MCF 10A (cell line): ENCODE measurements at regions not wholly inside any gene's neighbourhood (a gene's known extent, or its start where the extent isn't known, plus 50 kb on each side); places are given as distances from the start of the nearest gene placed in this dataset.

ENCODE experiments used
- BruUV-seq: library from RNA; stranded (reverse); fragments of 400-500 nt; replicated peaks from 2 replicates; lab custom pipeline; 2021; lab: Mats Ljungman, UMichigan
- CTCF ChIA-PET: fragments of 300-600 bp; sonication (Branson Sonifier 250); formaldehyde crosslinking; extraction: SDS; loops from one replicate; lab custom pipeline; 2021; ENCODE audit warnings: antibody characterized with exemption, inconsistent platforms; lab: Yijun Ruan, JAX
- POLR2A ChIA-PET: fragments of 300-600, 350-650 bp; sonication (Branson Sonifier 250); formaldehyde crosslinking; extraction: SDS; loops from one replicate; lab custom pipeline; 2020; ENCODE audit warnings: antibody characterized with exemption, inconsistent platforms; lab: Yijun Ruan, JAX
- DNase-seq: peaks from one replicate; pipeline ENCODE4 v3.0.0-alpha.2; 2018; ENCODE audit not compliant: unreplicated experiment
- H3K27ac Mint-ChIP-seq: one replicate; pipeline ENCODE4 v1.8.0; 2022; ENCODE audit warnings: mild to moderate bottlenecking, low read depth, mixed read lengths; ENCODE audit not compliant: unreplicated experiment
- H3K27me3 Mint-ChIP-seq: one replicate; pipeline ENCODE4 v1.8.0; 2022; ENCODE audit warnings: mixed read lengths; ENCODE audit not compliant: insufficient read depth, unreplicated experiment
- H3K36me3 Mint-ChIP-seq: one replicate; pipeline ENCODE4 v1.8.0; 2022; ENCODE audit warnings: mild to moderate bottlenecking, moderate library complexity, mixed read lengths; ENCODE audit not compliant: insufficient read depth, unreplicated experiment
- H3K4me1 Mint-ChIP-seq: one replicate; pipeline ENCODE4 v1.8.0; 2022; ENCODE audit warnings: mixed read lengths; ENCODE audit not compliant: insufficient read depth, unreplicated experiment
- H3K4me3 Mint-ChIP-seq: one replicate; pipeline ENCODE4 v1.8.0; 2022; ENCODE audit warnings: mild to moderate bottlenecking, moderate library complexity, mixed read lengths; ENCODE audit not compliant: unreplicated experiment
- H3K9me3 Mint-ChIP-seq: one replicate; pipeline ENCODE4 v1.8.0; 2022; ENCODE audit warnings: mixed read lengths; ENCODE audit not compliant: unreplicated experiment
- CTCF ChIP-seq: fragments of 200-600 bp; IDR thresholded peaks from one replicate; pipeline ENCODE4 v1.8.0; 2022; ENCODE audit warnings: antibody characterized with exemption, mild to moderate bottlenecking; ENCODE audit not compliant: unreplicated experiment
- intact Hi-C: fragments of 100-400 bp; cut with micrococcal nuclease; formaldehyde crosslinking; loops from 2 replicates; pipeline ENCODE4 v1.14.1; 2022

- CTCF ChIA-PET: interaction anchor here (0.7 kb wide), 1 partner anchor 573 kb away, joined by 3 read pairs; no protein-coding TSS in a partner anchor
- peaks cover 6% of the 10 kb centered on the region for H3K4me1 Mint-ChIP-seq
- intact Hi-C loops: no loop called here
- no peak for DNase-seq
- no TSS peak for BruUV-seq
- H3K27ac Mint-ChIP-seq: no peak overlapping the region
- no peak overlapping the region for H3K4me3 Mint-ChIP-seq
- no peaks in the 10 kb centered on the region for H3K9me3 Mint-ChIP-seq
- H3K36me3 Mint-ChIP-seq: no peaks in the 10 kb centered on the region
- no peak for TF ChIP-seq CTCF
- POLR2A ChIA-PET: interaction anchor here (0.6 to 1.3 kb wide), 2 partner anchors 11 to 381 kb away, joined by 4 read pairs; no protein-coding TSS in a partner anchor
- H3K27me3 Mint-ChIP-seq: no peaks in the 10 kb centered on the region
Observed at GRCh38 chr6:145063091-145063490, 672.2 kb downstream of the EPM2A start.

- Mint-ChIP-seq H3K27me3 (no peaks in the 10 kb centered on the region), H3K27ac (peak overlapping the region; percentile 12), H3K4me3 (no peak overlapping the region), H3K4me1 (peaks cover 6% of the 10 kb centered on the region), H3K9me3 (no peaks in the 10 kb centered on the region), H3K36me3 (no peaks in the 10 kb centered on the region)
- intact Hi-C loops: no loop called here
- ChIA-PET CTCF (no interaction called here), POLR2A (no interaction called here)
- no TSS peak for BruUV-seq
- TF ChIP-seq CTCF: no peak
- no peak for DNase-seq
Observed at GRCh38 chr6:145067430-145067829, 667.9 kb downstream of the EPM2A start.

- intact Hi-C loops: no loop called here
- ChIA-PET CTCF (no interaction called here), POLR2A (interaction anchor here (1.0 to 1.5 kb wide), 2 partner anchors 37 to 41 kb away, joined by 3 read pairs; no protein-coding TSS in a partner anchor)
- no peak for DNase-seq
- H3K4me1 Mint-ChIP-seq: peaks cover 6% of the 10 kb centered on the region
- no peak for TF ChIP-seq CTCF
- H3K36me3 Mint-ChIP-seq: no peaks in the 10 kb centered on the region
- H3K4me3 Mint-ChIP-seq: no peak overlapping the region
- no TSS peak for BruUV-seq
- no peaks in the 10 kb centered on the region for H3K9me3 Mint-ChIP-seq
- no peak overlapping the region for H3K27ac Mint-ChIP-seq
- no peaks in the 10 kb centered on the region for H3K27me3 Mint-ChIP-seq
Observed at GRCh38 chr6:145068577-145068976, 666.7 kb downstream of the EPM2A start.

DNA sequence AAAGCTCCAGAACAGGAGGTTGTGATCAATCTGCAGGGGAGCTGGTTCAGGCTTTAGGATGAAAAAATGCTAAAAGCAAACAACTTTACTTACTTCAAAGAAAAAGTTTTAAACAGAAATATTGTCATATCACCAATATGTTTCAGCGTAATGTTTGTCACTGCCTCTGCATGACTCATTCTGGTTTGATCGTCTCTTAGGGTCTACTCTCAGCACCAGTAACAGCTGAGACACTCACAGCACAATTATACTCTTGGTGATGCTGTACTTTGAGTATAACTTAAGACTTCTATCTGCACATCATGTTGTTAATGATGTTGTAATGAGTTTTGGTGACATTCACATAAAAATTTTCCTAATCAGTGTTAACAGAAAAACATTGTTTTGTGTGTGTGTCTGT lies 665.4 kb downstream of the EPM2A start:
- DNase-seq: no peak
- BruUV-seq: no TSS peak
- ChIA-PET CTCF (no interaction called here), POLR2A (interaction anchor here (0.6 to 1.6 kb wide), 3 partner anchors 18 to 417 kb away, joined by 3 to 4 read pairs (median 3); no protein-coding TSS in a partner anchor)
- intact Hi-C loops: no loop called here
- TF ChIP-seq CTCF: no peak
- peaks cover 6% of the 10 kb centered on the region for H3K4me1 Mint-ChIP-seq
- peaks cover 12% of the 10 kb centered on the region for H3K9me3 Mint-ChIP-seq
- no peaks in the 10 kb centered on the region for H3K36me3 Mint-ChIP-seq
- H3K27ac Mint-ChIP-seq: no peak overlapping the region
- no peaks in the 10 kb centered on the region for H3K27me3 Mint-ChIP-seq
- H3K4me3 Mint-ChIP-seq: no peak overlapping the region
